GM12878 (cell line): ENCODE measurements at regions not wholly inside any gene's neighbourhood (a gene's known extent, or its start where the extent isn't known, plus 50 kb on each side); places are given as distances from the start of the nearest gene placed in this dataset.

Source experiments
- ATAC-seq: fragments of 200-7000 bp; cut with Tn5 transposase; 3 replicates; pipeline ENCODE4 v1.9.1; 2020; ENCODE audit warnings: mild to moderate bottlenecking, moderate library complexity
- BruUV-seq: library from RNA; stranded (reverse); fragments of 400-500 nt; replicated peaks from 2 replicates; lab custom pipeline; 2021; lab: Mats Ljungman, UMichigan
- CTCF ChIA-PET: fragments of 300-600 bp; sonication (Branson Sonifier 250); formaldehyde crosslinking; extraction: SDS; loops from one replicate; lab custom pipeline; 2021; ENCODE audit warnings: inconsistent platforms; lab: Yijun Ruan, JAX
- POLR2A ChIA-PET: fragments of 350-600 bp; formaldehyde crosslinking; extraction: SDS; loops from one replicate; lab custom pipeline; 2021; ENCODE audit warnings: inconsistent platforms; lab: Charles Lee
- RAD21 ChIA-PET: fragments of 300-600 bp; sonication (Branson Sonifier 250); formaldehyde crosslinking; loops from one replicate; lab custom pipeline; 2023; ENCODE audit warnings: antibody characterized with exemption; ENCODE audit not compliant: unreplicated experiment; lab: Charles Lee
- SMC1A ChIA-PET: fragments of 300-600 bp; sonication (Branson Sonifier 250); formaldehyde crosslinking; loops from one replicate; lab custom pipeline; 2023; ENCODE audit not compliant: unreplicated experiment, uncharacterized antibody; lab: Charles Lee
- DNase-seq: peaks from one replicate; pipeline ENCODE4 v3.0.0-alpha.2; 2011; ENCODE audit warnings: low read depth, low spot score
- FAIRE-seq: peaks from 3 replicates; lab custom pipeline; 2011; peaks lifted over from hg19 to GRCh38; lab: Jason Lieb, UNC
- H2AFZ ChIP-seq: 2 replicates; pipeline ENCODE4 v1.6.0; 2011; ENCODE audit warnings: low read depth, low read length, control low read depth; ENCODE audit not compliant: control insufficient read depth
- H3K27ac ChIP-seq: 2 replicates; pipeline ENCODE4 v1.5.1; 2011; ENCODE audit warnings: control low read depth; ENCODE audit not compliant: control insufficient read depth, insufficient read depth
- H3K27me3 ChIP-seq, 2 experiments: replicated peaks in 1 of 2; 2 replicates each; pipeline versions ENCODE4 v1.6.0 to v1.6.1; 2011; ENCODE audit warnings: low read length in 1 of 2; ENCODE audit not compliant: control insufficient read depth in 2 of 2, insufficient read depth in 2 of 2
- H3K36me3 ChIP-seq, 2 experiments: 2 replicates each; pipeline ENCODE4 v1.5.1; 2011; ENCODE audit warnings: low read length in 1 of 2; ENCODE audit not compliant: control insufficient read depth in 2 of 2, insufficient read depth in 2 of 2
- H3K4me1 ChIP-seq: 2 replicates; pipeline ENCODE4 v1.6.1; 2011; ENCODE audit warnings: mild to moderate bottlenecking, low read length, moderate library complexity, mixed read lengths; ENCODE audit not compliant: control insufficient read depth, insufficient read depth
- H3K4me2 ChIP-seq: 2 replicates; pipeline ENCODE4 v1.6.0; 2011; ENCODE audit warnings: control low read depth; ENCODE audit not compliant: control insufficient read depth, insufficient read depth
- H3K4me3 ChIP-seq: fragments of 200-600 bp; sonication (generic); 2 replicates; pipeline ENCODE4 v1.5.1; 2016
- H3K79me2 ChIP-seq: 2 replicates; pipeline ENCODE4 v1.6.0; 2011; ENCODE audit warnings: low read length; ENCODE audit not compliant: control insufficient read depth, insufficient read depth
- H3K9ac ChIP-seq: 2 replicates; pipeline ENCODE4 v1.8.0; 2011; ENCODE audit warnings: low read length, control low read depth, mixed read lengths; ENCODE audit not compliant: control insufficient read depth, insufficient read depth
- H3K9me3 ChIP-seq: replicated peaks from 3 replicates; pipeline ENCODE4 v1.5.1; 2011; ENCODE audit warnings: mild to moderate bottlenecking, low read length; ENCODE audit not compliant: control insufficient read depth, insufficient read depth
- H4K20me1 ChIP-seq: 2 replicates; pipeline ENCODE4 v1.6.0; 2011; ENCODE audit not compliant: control insufficient read depth, insufficient read depth
- BACH1 ChIP-seq: fragments of 450-650 bp; IDR thresholded peaks from 2 replicates; pipeline ENCODE4 v1.6.1; 2017; ENCODE audit warnings: mild to moderate bottlenecking, borderline replicate concordance
- BCL11A ChIP-seq: IDR thresholded peaks from 2 replicates; pipeline ENCODE4 v1.6.1; 2011; ENCODE audit warnings: low read depth, low read length
- FOS ChIP-seq: IDR thresholded peaks from 3 replicates; pipeline ENCODE4 v1.6.1; 2011; ENCODE audit warnings: borderline replicate concordance; ENCODE audit not compliant: insufficient read length; ENCODE audit errors: extremely low read depth
- GABPA ChIP-seq: IDR thresholded peaks from 2 replicates; pipeline ENCODE4 v1.6.1; 2014; ENCODE audit warnings: antibody characterized with exemption, low read depth, mild to moderate bottlenecking, inconsistent platforms
- HDAC2 ChIP-seq: fragments of 200-600 bp; sonication (generic); IDR thresholded peaks from 2 replicates; pipeline ENCODE4 v1.6.1; 2017
- LARP7 ChIP-seq: fragments of 450-650 bp; IDR thresholded peaks from 2 replicates; pipeline ENCODE4 v1.6.1; 2017; ENCODE audit warnings: mild to moderate bottlenecking
- POLR2AphosphoS2 ChIP-seq: IDR thresholded peaks from 2 replicates; pipeline ENCODE4 v1.6.1; 2011; ENCODE audit warnings: low read depth, mild to moderate bottlenecking, low read length, improper control_type of control experiment, moderate library complexity
- POU2F2 ChIP-seq: IDR thresholded peaks from 3 replicates; pipeline ENCODE4 v1.6.1; 2011; ENCODE audit warnings: low read depth, mild to moderate bottlenecking, low read length, borderline replicate concordance
- TARDBP ChIP-seq: IDR thresholded peaks from 2 replicates; pipeline ENCODE4 v1.6.1; 2016; ENCODE audit warnings: borderline replicate concordance
- TBL1XR1 ChIP-seq: IDR thresholded peaks from 2 replicates; pipeline ENCODE4 v1.6.1; 2012; ENCODE audit warnings: low read depth, low read length, improper control_type of control experiment
- TCF3 ChIP-seq: IDR thresholded peaks from 2 replicates; pipeline ENCODE4 v1.6.1; 2012; ENCODE audit warnings: low read depth, mild to moderate bottlenecking, low read length, borderline replicate concordance; ENCODE audit not compliant: insufficient read depth
- TCF7 ChIP-seq: IDR thresholded peaks from 2 replicates; pipeline ENCODE4 v1.6.1; 2014; ENCODE audit warnings: antibody characterized with exemption, borderline replicate concordance
- ZBED1 ChIP-seq: IDR thresholded peaks from 2 replicates; pipeline ENCODE4 v1.6.1; 2016; ENCODE audit warnings: borderline replicate concordance
- ZNF217 ChIP-seq: fragments of 450-650 bp; IDR thresholded peaks from 2 replicates; pipeline ENCODE4 v1.6.1; 2017; ENCODE audit warnings: antibody characterized with exemption, mild to moderate bottlenecking
- ZNF384 ChIP-seq: IDR thresholded peaks from 2 replicates; pipeline ENCODE4 v1.6.1; 2012; ENCODE audit warnings: low read depth, mild to moderate bottlenecking, low read length, improper control_type of control experiment, borderline replicate concordance
- WGBS: methylation state at CpG from one replicate; pipeline ENCODE4 v1.1.6; 2016; ENCODE audit warnings: low lambda C conversion rate; ENCODE audit not compliant: insufficient replicate concordance, insufficient coverage; ENCODE audit errors: missing lambda C conversion rate; 5-methylcytosine and 5-hydroxymethylcytosine counted together
- in situ Hi-C: fragments of 300-500 bp; cut with MboI; formaldehyde crosslinking; loops from 9 replicates; pipeline ENCODE4 v1.14.3; 2018; ENCODE audit warnings: mixed read lengths
- intact Hi-C: fragments of 100-400 bp; cut with micrococcal nuclease; formaldehyde crosslinking; loops from one replicate; pipeline ENCODE4 v1.14.2; 2022; ENCODE audit not compliant: unreplicated experiment
- TF ChIP-seq, protein P1 (sequence below): IDR thresholded peaks from 2 replicates; pipeline ENCODE4 v1.6.1; 2012; ENCODE audit warnings: low read depth, low read length, improper control_type of control experiment
- TF ChIP-seq, protein P2 (sequence below): fragments of 450-650 bp; IDR thresholded peaks from 2 replicates; pipeline ENCODE4 v1.6.1; 2016; ENCODE audit warnings: mild to moderate bottlenecking, moderate library complexity, borderline replicate concordance
- TF ChIP-seq, protein P3 (sequence below): IDR thresholded peaks from 2 replicates; pipeline ENCODE4 v1.6.1; 2011; ENCODE audit warnings: low read depth, low read length, improper control_type of control experiment, borderline replicate concordance
- TF ChIP-seq, protein P4 (sequence below): fragments of 450-650 bp; IDR thresholded peaks from 2 replicates; pipeline ENCODE4 v1.6.1; 2017; ENCODE audit warnings: mild to moderate bottlenecking, low read depth, inconsistent platforms; ENCODE audit not compliant: poor library complexity, severe bottlenecking

DNA sequence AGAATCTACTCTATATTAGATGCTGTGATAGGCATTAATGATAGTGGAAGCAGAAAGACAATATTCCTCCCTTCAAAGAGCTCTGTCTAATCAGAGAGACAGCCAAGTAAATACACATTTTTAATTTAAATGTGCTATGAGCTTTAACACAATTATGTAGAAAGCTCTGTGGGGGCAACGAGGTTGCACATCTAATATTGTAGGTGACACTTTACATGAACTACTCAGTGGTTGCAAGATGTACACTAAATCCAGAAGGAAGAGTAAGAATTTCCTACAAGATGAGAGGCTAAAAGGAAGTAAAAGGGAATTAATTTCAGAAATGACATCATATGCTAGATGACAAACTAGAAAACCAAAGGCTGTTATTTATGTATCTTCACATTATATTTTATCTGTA is 120.9 kb downstream of the SPCS3 start:
- no peak overlapping the region for H3K27ac ChIP-seq
- RAD21 ChIA-PET = no interaction called here
- H3K27me3 ChIP-seq = no peaks in the 10 kb centered on the region
- no peak overlapping the region for H3K9ac ChIP-seq
- H3K4me1 ChIP-seq = peaks cover 6% of the 10 kb centered on the region
- intact Hi-C loops (no loop called here), in situ Hi-C loops (no loop called here)
- no peaks in the 10 kb centered on the region for H4K20me1 ChIP-seq
- no peaks in the 10 kb centered on the region for H3K36me3 ChIP-seq
- POLR2A ChIA-PET = interaction anchor here (1.0 to 1.4 kb wide), 2 partner anchors 11 to 40 kb away, joined by 3 read pairs; no protein-coding TSS in a partner anchor
- no TSS peak for BruUV-seq
- H3K79me2 ChIP-seq = no peaks in the 10 kb centered on the region
- SMC1A ChIA-PET = interaction anchor here (1.0 to 2.7 kb wide), 7 partner anchors 10 to 51 kb away, joined by 3 to 8 read pairs (median 4); no protein-coding TSS in a partner anchor
- WGBS = 8% methylated on average over 1 of the region's 1 CpG
- no peaks in the 10 kb centered on the region; the same call in 1 of the 3 replicates for H3K9me3 ChIP-seq
- CTCF ChIA-PET = interaction anchor here (1.5 kb wide), 1 partner anchor 25 kb away, joined by 4 read pairs; no protein-coding TSS in a partner anchor
- no peak overlapping the region for H2AFZ ChIP-seq
- no peak for ATAC-seq
- DNase-seq = no peak
- TF ChIP-seq ZNF384 (no peak), POU2F2 (no peak), FOS (no peak), ZNF217 (no peak), ZBED1 (no peak), POLR2AphosphoS2 (no peak), TARDBP (no peak), TBL1XR1 (no peak), TCF3 (no peak), BCL11A (no peak), GABPA (no peak), HDAC2 (no peak), BACH1 (no peak), LARP7 (no peak), TCF7 (no peak)
- TF ChIP-seq, protein P1, sequence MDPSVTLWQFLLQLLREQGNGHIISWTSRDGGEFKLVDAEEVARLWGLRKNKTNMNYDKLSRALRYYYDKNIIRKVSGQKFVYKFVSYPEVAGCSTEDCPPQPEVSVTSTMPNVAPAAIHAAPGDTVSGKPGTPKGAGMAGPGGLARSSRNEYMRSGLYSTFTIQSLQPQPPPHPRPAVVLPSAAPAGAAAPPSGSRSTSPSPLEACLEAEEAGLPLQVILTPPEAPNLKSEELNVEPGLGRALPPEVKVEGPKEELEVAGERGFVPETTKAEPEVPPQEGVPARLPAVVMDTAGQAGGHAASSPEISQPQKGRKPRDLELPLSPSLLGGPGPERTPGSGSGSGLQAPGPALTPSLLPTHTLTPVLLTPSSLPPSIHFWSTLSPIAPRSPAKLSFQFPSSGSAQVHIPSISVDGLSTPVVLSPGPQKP = no peak
- TF ChIP-seq, protein P2, sequence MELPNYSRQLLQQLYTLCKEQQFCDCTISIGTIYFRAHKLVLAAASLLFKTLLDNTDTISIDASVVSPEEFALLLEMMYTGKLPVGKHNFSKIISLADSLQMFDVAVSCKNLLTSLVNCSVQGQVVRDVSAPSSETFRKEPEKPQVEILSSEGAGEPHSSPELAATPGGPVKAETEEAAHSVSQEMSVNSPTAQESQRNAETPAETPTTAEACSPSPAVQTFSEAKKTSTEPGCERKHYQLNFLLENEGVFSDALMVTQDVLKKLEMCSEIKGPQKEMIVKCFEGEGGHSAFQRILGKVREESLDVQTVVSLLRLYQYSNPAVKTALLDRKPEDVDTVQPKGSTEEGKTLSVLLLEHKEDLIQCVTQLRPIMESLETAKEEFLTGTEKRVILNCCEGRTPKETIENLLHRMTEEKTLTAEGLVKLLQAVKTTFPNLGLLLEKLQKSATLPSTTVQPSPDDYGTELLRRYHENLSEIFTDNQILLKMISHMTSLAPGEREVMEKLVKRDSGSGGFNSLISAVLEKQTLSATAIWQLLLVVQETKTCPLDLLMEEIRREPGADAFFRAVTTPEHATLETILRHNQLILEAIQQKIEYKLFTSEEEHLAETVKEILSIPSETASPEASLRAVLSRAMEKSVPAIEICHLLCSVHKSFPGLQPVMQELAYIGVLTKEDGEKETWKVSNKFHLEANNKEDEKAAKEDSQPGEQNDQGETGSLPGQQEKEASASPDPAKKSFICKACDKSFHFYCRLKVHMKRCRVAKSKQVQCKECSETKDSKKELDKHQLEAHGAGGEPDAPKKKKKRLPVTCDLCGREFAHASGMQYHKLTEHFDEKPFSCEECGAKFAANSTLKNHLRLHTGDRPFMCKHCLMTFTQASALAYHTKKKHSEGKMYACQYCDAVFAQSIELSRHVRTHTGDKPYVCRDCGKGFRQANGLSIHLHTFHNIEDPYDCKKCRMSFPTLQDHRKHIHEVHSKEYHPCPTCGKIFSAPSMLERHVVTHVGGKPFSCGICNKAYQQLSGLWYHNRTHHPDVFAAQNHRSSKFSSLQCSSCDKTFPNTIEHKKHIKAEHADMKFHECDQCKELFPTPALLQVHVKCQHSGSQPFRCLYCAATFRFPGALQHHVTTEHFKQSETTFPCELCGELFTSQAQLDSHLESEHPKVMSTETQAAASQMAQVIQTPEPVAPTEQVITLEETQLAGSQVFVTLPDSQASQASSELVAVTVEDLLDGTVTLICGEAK = no peak
- TF ChIP-seq, protein P3, sequence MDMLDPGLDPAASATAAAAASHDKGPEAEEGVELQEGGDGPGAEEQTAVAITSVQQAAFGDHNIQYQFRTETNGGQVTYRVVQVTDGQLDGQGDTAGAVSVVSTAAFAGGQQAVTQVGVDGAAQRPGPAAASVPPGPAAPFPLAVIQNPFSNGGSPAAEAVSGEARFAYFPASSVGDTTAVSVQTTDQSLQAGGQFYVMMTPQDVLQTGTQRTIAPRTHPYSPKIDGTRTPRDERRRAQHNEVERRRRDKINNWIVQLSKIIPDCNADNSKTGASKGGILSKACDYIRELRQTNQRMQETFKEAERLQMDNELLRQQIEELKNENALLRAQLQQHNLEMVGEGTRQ = no peak
- TF ChIP-seq, protein P4, sequence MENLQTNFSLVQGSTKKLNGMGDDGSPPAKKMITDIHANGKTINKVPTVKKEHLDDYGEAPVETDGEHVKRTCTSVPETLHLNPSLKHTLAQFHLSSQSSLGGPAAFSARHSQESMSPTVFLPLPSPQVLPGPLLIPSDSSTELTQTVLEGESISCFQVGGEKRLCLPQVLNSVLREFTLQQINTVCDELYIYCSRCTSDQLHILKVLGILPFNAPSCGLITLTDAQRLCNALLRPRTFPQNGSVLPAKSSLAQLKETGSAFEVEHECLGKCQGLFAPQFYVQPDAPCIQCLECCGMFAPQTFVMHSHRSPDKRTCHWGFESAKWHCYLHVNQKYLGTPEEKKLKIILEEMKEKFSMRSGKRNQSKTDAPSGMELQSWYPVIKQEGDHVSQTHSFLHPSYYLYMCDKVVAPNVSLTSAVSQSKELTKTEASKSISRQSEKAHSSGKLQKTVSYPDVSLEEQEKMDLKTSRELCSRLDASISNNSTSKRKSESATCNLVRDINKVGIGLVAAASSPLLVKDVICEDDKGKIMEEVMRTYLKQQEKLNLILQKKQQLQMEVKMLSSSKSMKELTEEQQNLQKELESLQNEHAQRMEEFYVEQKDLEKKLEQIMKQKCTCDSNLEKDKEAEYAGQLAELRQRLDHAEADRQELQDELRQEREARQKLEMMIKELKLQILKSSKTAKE = no peak
- no peak for FAIRE-seq
- no peak overlapping the region for H3K4me2 ChIP-seq
- no peak overlapping the region for H3K4me3 ChIP-seq
